HL-60 (cell line): ENCODE measurements at regions not wholly inside any gene's neighbourhood (a gene's known extent, or its start where the extent isn't known, plus 50 kb on each side); places are given as distances from the start of the nearest gene placed in this dataset.

Source experiments
- GABPA ChIP-seq: IDR thresholded peaks from 2 replicates; pipeline ENCODE4 v1.6.1; 2012; ENCODE audit warnings: low read depth
- POLR2AphosphoS5 ChIP-seq: IDR thresholded peaks from 2 replicates; pipeline ENCODE4 v1.6.1; 2012; ENCODE audit warnings: low read depth
- TF ChIP-seq, protein P1 (sequence below): IDR thresholded peaks from one replicate; pipeline ENCODE4 v1.5.1; 2011; ENCODE audit warnings: low read length, control low read depth, inconsistent platforms; ENCODE audit not compliant: insufficient read depth

GRCh38 chr6:169972101-169972651 is 220.8 kb downstream of the ERMARD start:
- TF ChIP-seq, protein P1, sequence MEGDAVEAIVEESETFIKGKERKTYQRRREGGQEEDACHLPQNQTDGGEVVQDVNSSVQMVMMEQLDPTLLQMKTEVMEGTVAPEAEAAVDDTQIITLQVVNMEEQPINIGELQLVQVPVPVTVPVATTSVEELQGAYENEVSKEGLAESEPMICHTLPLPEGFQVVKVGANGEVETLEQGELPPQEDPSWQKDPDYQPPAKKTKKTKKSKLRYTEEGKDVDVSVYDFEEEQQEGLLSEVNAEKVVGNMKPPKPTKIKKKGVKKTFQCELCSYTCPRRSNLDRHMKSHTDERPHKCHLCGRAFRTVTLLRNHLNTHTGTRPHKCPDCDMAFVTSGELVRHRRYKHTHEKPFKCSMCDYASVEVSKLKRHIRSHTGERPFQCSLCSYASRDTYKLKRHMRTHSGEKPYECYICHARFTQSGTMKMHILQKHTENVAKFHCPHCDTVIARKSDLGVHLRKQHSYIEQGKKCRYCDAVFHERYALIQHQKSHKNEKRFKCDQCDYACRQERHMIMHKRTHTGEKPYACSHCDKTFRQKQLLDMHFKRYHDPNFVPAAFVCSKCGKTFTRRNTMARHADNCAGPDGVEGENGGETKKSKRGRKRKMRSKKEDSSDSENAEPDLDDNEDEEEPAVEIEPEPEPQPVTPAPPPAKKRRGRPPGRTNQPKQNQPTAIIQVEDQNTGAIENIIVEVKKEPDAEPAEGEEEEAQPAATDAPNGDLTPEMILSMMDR, result no peak
- TF ChIP-seq POLR2AphosphoS5, result no peak
- no peak for TF ChIP-seq GABPA
